Type B pancreatic cell (in vitro differentiated cells): ENCODE measurements at regions not wholly inside any gene's neighbourhood (a gene's known extent, or its start where the extent isn't known, plus 50 kb on each side); places are given as distances from the start of the nearest gene placed in this dataset.
"Not testable (repeated sequence)": the region's sequence is repeated elsewhere in the genome, so short reads cannot be mapped to it uniquely, and the experiment has no call there.

Experiments
- DNase-seq: peaks from one replicate; pipeline ENCODE4 v3.0.0; 2021; ENCODE audit warnings: mixed read lengths; ENCODE audit not compliant: unreplicated experiment; ENCODE audit errors: extremely low spot score
- H3K27ac Mint-ChIP-seq: 2 replicates; pipeline ENCODE4 v1.8.0; 2021; ENCODE audit warnings: mild to moderate bottlenecking, mixed read lengths
- H3K27me3 Mint-ChIP-seq: 2 replicates; pipeline ENCODE4 v1.8.0; 2021; ENCODE audit warnings: mixed read lengths
- H3K36me3 Mint-ChIP-seq: 2 replicates; pipeline ENCODE4 v1.8.0; 2021; ENCODE audit warnings: mixed read lengths
- H3K4me1 Mint-ChIP-seq: one replicate; pipeline ENCODE4 v1.8.0; 2021; ENCODE audit warnings: mixed read lengths; ENCODE audit not compliant: unreplicated experiment
- H3K4me3 Mint-ChIP-seq: 2 replicates; pipeline ENCODE4 v1.8.0; 2021; ENCODE audit warnings: mild to moderate bottlenecking, mixed read lengths
- H3K9me3 Mint-ChIP-seq: 2 replicates; pipeline ENCODE4 v1.8.0; 2021; ENCODE audit warnings: mixed read lengths
- CTCF ChIP-seq: fragments of 200-600 bp; sonication (generic); conservative IDR thresholded peaks from 2 replicates; pipeline ENCODE4 v1.5.0; 2021; ENCODE audit warnings: antibody characterized with exemption, mild to moderate bottlenecking

DNA sequence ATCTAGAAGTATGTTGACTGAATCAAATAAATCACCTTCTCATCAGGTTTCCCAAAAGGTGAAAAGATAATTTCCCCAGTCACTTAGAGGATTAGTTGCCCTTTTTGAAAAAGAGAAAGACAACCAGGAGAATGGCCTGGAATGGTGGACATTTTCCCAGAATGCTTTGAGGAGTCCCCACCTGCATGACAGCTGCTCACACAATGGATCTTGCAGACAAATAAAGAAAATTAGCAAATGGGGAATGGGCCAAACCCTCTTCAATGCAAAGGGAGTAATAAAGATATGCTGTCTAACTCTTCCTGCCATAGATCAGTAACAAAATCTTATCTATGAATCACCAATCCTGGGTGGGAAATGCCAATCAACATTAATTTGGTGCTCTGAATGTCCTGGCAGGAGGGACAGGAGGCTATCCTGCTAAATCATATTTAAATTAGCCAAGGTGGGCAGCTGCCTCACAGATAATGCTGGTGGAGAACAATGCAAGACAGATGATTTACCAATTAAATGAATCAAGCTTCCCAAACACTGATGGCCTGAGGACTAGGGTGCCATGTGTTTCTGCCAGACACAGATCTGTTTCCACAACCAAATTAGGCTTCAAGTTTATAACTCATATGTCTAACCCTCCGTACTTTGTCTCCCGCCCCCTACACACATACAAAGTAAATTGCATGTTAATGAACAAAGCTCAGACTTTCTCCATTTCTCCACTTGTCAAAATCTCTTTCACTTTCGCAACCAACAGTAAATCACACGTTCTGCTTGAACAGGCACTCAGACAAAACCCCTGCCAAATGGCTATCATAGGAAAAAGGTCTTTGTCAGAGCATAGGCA, 488.0 kb upstream of the PLXNA2 start:
- Mint-ChIP-seq H3K9me3 (no peaks in the 10 kb centered on the region), H3K4me3 (no peak overlapping the region), H3K27me3 (peaks cover 5% of the 10 kb centered on the region), H3K36me3 (no peaks in the 10 kb centered on the region), H3K27ac (no peak overlapping the region), H3K4me1 (peaks cover 6% of the 10 kb centered on the region)
- TF ChIP-seq CTCF, result no peak
- no peak for DNase-seq

DNA sequence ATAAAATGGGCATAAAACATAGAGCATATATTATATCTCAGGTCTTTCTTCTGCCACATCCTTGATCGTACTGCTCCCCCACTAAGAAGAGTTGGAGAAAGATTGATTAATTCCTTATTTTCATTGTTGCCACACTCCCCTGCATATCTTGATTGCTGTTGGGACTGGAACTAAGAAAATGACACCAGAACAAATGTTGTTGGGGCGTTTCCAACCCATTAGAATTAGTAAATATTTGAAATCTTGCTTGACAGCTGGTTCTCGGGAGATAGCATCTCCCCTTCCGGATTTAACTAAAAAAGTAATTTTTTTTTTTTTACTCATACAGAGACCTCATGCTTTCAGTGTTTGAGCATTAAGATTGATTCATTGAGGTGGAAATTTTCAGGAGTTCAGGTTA, 493.0 kb upstream of the PLXNA2 start:
- Mint-ChIP-seq H3K4me1 (peaks cover 6% of the 10 kb centered on the region), H3K4me3 (no peak overlapping the region), H3K36me3 (no peaks in the 10 kb centered on the region), H3K27ac (no peak overlapping the region), H3K9me3 (peaks cover 6% of the 10 kb centered on the region), H3K27me3 (no peaks in the 10 kb centered on the region)
- no peak for DNase-seq
- TF ChIP-seq CTCF, result no peak

GRCh38 chr1:208737922-208738321, 493.7 kb upstream of the PLXNA2 start:
- no peak overlapping the region for H3K4me3 Mint-ChIP-seq

DNA sequence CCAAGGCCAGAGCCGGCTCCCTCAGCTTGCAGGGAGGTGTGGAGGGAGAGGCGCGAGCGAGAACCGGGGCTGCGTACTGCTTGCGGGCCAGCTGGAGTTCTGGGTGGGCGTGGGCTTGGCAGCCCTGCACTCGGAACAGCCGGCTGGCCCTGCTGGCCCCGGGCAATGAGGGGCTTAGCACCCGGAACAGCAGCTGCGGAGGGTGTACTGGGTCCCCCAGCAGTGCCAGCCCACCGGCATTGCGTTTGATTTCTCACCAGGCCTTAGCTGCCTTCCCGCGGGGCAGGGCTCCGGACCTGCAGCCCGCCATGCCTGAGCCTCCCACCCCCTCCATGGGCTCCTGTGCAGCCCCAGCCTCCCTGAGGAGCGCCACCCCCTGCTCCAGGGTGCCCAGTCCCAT, 495.5 kb upstream of the PLXNA2 start:
- not testable (repeated sequence) for H3K4me3 Mint-ChIP-seq

More at GRCh38 chr1:208737922-208738321, 493.7 kb upstream of the PLXNA2 start:
- Mint-ChIP-seq H3K9me3 (peaks cover 6% of the 10 kb centered on the region), H3K27ac (no peak overlapping the region), H3K4me1 (no peaks in the 10 kb centered on the region), H3K36me3 (no peaks in the 10 kb centered on the region), H3K27me3 (no peaks in the 10 kb centered on the region)
- TF ChIP-seq CTCF, result no peak
- DNase-seq, result no peak

GRCh38 chr1:208741296-208741695, 497.1 kb upstream of the PLXNA2 start:
- Mint-ChIP-seq H3K27ac (no peak overlapping the region), H3K4me1 (no peaks in the 10 kb centered on the region), H3K4me3 (no peak overlapping the region), H3K9me3 (peaks cover 8% of the 10 kb centered on the region), H3K27me3 (no peaks in the 10 kb centered on the region), H3K36me3 (no peaks in the 10 kb centered on the region)
- no peak for DNase-seq
- TF ChIP-seq CTCF, result no peak

More for the DNA sequence above, 495.5 kb upstream of the PLXNA2 start:
- H3K36me3 Mint-ChIP-seq, H3K27ac Mint-ChIP-seq, H3K4me1 Mint-ChIP-seq, DNase-seq, H3K27me3 Mint-ChIP-seq, H3K9me3 Mint-ChIP-seq: not testable (repeated sequence)

DNA sequence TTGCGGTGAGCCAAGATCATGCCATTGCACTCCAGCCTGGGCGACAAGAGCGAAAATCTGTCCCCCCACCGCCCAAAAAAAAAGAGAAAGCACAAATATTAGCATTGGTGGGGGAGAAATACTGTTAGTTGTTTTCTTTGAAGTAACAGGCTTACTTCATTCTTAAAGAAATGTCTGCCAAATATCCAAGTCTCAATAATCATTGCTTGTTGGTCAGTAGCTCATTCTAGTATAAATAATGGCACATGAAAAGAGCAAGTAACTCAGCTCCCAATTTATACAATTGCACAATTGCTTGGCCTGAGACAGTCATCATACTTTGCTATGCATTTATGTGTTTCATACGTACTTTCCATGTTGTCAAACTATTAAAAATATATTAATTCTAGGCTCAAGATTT, 499.2 kb upstream of the PLXNA2 start:
- TF ChIP-seq CTCF, result no peak
- DNase-seq, result no peak
- Mint-ChIP-seq H3K4me1 (no peaks in the 10 kb centered on the region), H3K27ac (no peak overlapping the region), H3K4me3 (no peak overlapping the region), H3K9me3 (peaks cover 4% of the 10 kb centered on the region), H3K27me3 (no peaks in the 10 kb centered on the region), H3K36me3 (no peaks in the 10 kb centered on the region)
